Activated naive CD4-positive, alpha-beta T cell treated with anti-CD3 and anti-CD28 coated beads, Interleukin-2, amount 50 U/mL, for 72 hours (primary cell): ENCODE measurements at regions not wholly inside any gene's neighbourhood (a gene's known extent, or its start where the extent isn't known, plus 50 kb on each side); places are given as distances from the start of the nearest gene placed in this dataset.
"Not testable (repeated sequence)": the region's sequence is repeated elsewhere in the genome, so short reads cannot be mapped to it uniquely, and the experiment has no call there.

Source experiments
- ATAC-seq, 2 donors: fragments of 150-1000 bp; cut with Tn5 transposase; 2 replicates each; pipeline ENCODE4 v1.10.0; 2021; ENCODE audit warnings: mild to moderate bottlenecking in 2 of 2, moderate library complexity in 2 of 2
- DNase-seq, 2 donors: peaks; one replicate each; pipeline ENCODE4 v3.0.0; 2021 to 2022; ENCODE audit warnings: low spot score in 2 of 2
- H3K27ac Mint-ChIP-seq, 2 donors: one replicate each; pipeline ENCODE4 v1.8.0; 2022; ENCODE audit warnings: mild to moderate bottlenecking in 2 of 2, mixed read lengths in 2 of 2
- H3K36me3 Mint-ChIP-seq, 2 donors: one replicate each; pipeline ENCODE4 v1.8.0; 2022; ENCODE audit warnings: mixed read lengths in 2 of 2
- H3K9me3 Mint-ChIP-seq, 2 donors: one replicate each; pipeline ENCODE4 v1.8.0; 2022; ENCODE audit warnings: mixed read lengths in 2 of 2

DNA sequence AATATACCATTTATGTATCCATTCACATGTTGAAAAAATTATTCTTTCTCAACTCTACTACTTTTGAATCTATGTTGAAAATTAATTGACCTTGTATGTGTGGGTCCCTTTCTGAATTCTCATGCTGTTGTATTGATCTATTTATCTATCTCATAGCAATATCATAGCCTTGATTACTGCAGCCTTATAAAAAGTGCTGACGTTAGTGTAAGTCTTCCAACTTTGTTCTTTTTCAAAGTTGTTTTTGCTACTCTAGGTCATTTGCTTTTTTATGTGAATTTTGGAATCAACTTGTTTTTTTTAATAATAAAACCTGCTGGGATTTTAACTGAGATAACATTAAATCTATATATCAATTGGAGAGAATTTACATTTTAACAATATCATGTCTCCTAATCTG lies 52.2 kb upstream of the PAX3 start:
- Mint-ChIP-seq H3K27ac (no peak overlapping the region), H3K36me3 (no peaks in the 10 kb centered on the region), H3K9me3 (peaks cover 4 to 10% of the 10 kb centered on the region in 2 donors)
- no peak for DNase-seq
- no peak for ATAC-seq

DNA sequence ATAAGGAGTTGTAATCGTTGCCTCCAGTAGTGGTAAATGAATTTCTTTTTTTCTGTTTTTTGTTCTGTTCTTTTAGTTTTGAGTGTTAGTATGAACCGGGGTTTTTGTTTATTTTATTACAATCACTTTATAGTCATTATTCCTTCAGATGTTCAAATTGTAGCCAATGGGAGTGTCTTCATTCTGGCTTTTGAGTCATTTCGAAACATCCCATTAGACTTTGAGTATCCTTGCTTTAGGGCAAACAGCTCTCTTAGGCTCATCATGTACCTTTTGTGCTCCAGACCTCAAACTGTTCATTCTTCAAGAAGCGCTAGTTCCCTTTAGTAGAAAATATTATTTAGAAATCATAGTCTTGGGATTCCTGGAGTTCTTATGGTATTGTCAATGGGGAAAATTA lies 54.2 kb upstream of the PAX3 start:
- no peak overlapping the region for H3K27ac Mint-ChIP-seq
- ATAC-seq: no peak
- peaks cover 4 to 10% of the 10 kb centered on the region in 2 donors for H3K9me3 Mint-ChIP-seq
- no peaks in the 10 kb centered on the region for H3K36me3 Mint-ChIP-seq
- DNase-seq: no peak

DNA sequence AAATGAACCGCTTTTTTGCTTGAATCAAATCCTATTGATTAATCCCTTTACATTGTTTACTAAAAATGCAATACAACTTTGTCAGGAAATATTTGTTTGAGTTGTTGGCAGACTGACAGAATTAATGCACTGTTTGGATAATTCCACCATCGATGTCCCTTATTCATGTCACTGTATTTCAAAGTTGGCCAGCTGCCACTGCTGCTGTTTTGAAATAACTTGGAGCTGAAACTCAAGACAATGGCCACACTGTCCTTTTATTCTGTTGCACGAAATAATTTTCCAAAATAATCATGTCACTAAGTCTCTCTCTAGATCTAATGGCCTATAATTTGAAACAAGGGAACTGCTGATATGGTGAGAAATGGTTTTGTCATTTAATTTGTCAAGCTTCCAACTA lies 55.2 kb upstream of the PAX3 start:
- DNase-seq (no peak), ATAC-seq (no peak)
- H3K9me3 Mint-ChIP-seq: peaks cover 4 to 13% of the 10 kb centered on the region in 2 donors
- no peaks in the 10 kb centered on the region for H3K36me3 Mint-ChIP-seq
- no peak overlapping the region for H3K27ac Mint-ChIP-seq

DNA sequence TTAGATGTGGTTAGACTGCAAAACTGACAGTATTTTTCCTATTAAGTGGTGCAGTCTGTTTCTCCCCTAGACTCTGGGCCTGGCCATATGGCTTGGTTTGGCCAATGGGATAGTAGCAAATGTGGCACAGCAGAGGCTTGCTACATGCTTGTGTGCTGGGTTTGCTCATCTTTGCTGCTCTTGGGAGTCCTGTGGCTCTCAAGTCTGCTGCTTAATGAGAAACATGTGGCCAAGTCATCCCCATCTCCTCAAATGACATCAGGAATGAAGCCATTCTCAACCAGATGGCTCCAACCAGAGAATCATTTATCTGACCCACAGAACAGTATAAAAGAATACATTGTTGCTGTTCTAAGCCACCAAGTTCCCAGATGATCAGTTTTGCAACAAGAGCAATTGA lies 57.1 kb upstream of the PAX3 start:
- no peak for ATAC-seq
- no peak overlapping the region for H3K27ac Mint-ChIP-seq
- no peaks in the 10 kb centered on the region for H3K36me3 Mint-ChIP-seq
- H3K9me3 Mint-ChIP-seq: peaks cover 4 to 15% of the 10 kb centered on the region in 2 donors
- DNase-seq: no peak

DNA sequence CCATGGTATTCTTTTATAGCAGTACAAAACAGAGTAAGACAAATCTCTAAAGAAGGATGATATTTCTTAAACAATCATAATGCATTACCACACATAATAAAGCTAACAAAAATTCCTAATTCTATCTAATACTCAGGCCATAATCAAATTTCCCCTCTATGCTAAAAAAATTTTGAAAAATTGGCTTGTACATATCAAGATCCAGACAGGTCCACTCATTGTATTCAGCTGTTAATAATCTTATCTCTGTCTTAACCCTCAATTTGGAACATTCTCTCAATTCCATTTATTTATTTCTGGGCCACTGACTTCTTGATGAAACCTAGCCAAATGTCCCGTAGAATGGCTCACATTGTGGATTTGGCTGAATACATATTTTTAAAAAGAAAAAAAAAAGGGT lies 59.1 kb upstream of the PAX3 start:
- no peak for DNase-seq
- no peak overlapping the region for H3K27ac Mint-ChIP-seq
- H3K9me3 Mint-ChIP-seq: peaks cover 4 to 11% of the 10 kb centered on the region in 2 donors
- ATAC-seq: no peak
- no peaks in the 10 kb centered on the region for H3K36me3 Mint-ChIP-seq

DNA sequence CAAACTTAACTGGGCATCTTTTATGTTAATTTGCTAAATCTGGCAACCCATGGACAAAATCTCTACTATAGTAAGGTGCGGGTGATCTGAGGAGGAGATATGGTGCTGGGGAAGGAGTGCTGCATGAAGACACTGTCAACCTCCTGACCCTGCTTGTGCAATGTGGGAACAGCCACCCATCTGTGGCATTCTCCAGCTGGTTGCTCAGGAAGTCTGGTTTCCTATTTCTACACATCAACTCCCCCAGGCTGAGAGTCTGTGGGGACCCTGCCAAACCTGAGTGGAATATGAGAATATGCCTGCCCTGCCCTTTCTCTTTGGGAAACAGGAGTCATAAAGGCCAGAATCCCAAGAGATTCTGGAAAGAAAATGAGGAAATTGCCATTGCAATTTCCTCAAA lies 60.1 kb upstream of the PAX3 start:
- ATAC-seq: no peak
- no peak for DNase-seq
- peaks cover 0 to 8% of the 10 kb centered on the region in 2 donors for H3K9me3 Mint-ChIP-seq
- H3K27ac Mint-ChIP-seq: no peak overlapping the region
- no peaks in the 10 kb centered on the region for H3K36me3 Mint-ChIP-seq

DNA sequence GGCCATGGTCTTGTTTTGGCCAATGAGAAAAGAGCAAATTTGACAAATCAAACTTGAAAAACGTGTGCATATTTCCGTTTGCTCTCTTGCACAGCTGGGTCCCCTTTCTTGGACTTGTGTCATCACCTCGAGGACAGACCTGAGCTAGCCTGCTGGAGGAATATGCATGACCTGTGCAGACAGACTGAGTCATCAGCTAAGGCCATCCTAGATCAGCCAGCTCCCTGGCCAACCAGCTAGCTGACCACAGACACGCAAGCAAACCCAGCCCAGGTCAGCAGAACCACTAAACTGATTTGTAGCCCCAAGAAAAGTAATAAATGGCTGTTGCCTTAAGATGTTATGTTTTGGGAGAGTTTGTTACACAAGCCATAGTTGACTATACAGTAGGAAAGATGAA lies 61.3 kb upstream of the PAX3 start:
- no peak for ATAC-seq
- no peak for DNase-seq
- Mint-ChIP-seq H3K27ac (peak overlapping the region in 1 of 2 donors; percentile 26), H3K9me3 (peaks cover 0 to 8% of the 10 kb centered on the region in 2 donors), H3K36me3 (no peaks in the 10 kb centered on the region)

DNA sequence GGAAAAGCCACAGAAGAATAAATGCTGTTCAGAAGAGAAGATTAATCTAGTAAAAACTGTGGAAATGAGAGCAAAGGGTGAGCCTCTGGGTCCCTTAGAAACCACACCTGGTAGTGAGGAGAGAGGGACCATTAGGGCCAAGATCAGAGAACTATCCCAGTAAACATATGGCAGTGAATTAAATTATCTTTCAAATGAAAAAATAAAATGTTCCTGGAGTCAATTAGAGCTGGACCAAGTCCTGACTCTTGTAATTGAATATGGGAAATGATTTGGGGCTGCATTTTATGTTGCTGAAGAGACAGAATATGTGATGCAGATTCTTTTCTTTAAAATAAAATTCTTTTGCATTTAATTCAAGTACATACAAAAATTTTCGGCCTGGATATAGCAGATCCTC lies 62.2 kb upstream of the PAX3 start:
- DNase-seq (no peak), ATAC-seq (no peak)
- Mint-ChIP-seq H3K9me3 (peaks cover 0 to 8% of the 10 kb centered on the region in 2 donors), H3K27ac (no peak overlapping the region), H3K36me3 (no peaks in the 10 kb centered on the region)

DNA sequence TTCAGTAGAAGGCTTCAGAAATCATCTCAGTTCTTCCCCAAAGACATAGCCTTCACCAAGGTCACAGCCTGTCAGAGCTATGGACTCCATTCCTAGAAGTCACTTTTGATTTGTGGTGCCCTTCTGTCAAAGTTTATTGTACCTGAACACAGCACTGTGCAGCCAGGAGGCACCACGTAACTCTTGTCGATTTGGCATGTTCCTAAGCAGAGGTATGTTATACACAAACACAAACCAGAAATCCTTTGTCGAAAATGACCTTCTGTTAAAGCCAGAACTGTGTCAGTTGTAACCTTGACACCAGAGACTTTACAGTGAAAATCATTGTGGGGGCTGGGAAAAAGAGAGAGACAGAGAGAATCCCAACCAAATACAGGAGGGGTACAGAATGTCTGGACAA lies 62.6 kb upstream of the SGPP2 start:
- Mint-ChIP-seq H3K36me3 (no peaks in the 10 kb centered on the region), H3K9me3 (peaks cover 0 to 8% of the 10 kb centered on the region in 2 donors), H3K27ac (no peak overlapping the region)
- ATAC-seq (no peak), DNase-seq (no peak)

DNA sequence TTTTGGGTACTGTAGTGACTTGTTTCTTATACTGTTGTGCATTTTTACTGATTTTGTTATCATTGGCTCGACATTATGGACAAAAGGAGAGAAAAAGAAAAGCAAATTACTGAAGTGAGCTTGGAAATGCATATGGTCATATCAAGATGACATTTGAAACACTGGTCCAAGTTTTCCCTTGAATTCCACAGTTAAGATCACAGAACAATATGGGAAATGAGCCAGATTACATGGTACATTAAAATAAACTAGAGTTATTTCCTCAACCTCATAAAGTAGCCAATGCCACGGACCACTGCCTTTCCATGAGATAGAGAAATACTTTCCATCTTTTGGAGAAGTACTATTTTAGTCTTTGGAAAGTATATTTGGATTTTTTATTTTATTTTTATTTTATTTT lies 62.0 kb upstream of the SGPP2 start:
- DNase-seq (no peak), ATAC-seq (no peak)
- no peak overlapping the region for H3K27ac Mint-ChIP-seq
- no peaks in the 10 kb centered on the region for H3K36me3 Mint-ChIP-seq
- peaks cover 3 to 12% of the 10 kb centered on the region in 2 donors for H3K9me3 Mint-ChIP-seq

DNA sequence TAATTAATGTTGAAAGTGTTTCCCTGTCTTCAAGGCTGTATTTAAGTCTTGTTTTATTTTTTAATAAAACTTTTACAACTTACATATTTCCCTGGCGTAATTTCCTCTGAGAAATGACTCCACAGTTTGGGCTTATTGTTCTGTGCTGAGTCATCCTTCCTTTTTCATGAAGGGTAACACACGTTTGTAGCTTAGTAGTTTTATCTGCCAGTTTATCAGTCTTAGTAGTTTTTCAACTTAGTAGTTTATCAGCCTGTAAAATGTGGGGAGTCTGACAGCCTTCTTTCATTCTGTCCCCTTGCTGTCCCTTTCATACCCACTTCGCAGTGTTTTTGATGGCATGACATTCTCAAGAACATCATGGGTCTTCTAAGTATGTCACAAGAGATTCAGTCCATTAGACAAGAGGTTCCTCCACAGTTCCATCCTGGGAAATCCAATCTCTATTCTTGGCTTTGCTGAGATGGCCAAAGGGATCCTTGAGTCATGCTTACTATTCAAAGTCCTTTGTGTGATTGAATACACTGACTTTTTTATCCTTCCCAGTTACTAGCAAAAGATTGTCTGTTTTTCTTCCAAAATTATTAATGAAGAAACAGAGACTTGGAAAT lies 60.0 kb upstream of the SGPP2 start:
- peaks cover 9 to 14% of the 10 kb centered on the region in 2 donors for H3K9me3 Mint-ChIP-seq
- ATAC-seq: no peak
- no peaks in the 10 kb centered on the region for H3K36me3 Mint-ChIP-seq
- DNase-seq: no peak
- H3K27ac Mint-ChIP-seq: no peak overlapping the region

DNA sequence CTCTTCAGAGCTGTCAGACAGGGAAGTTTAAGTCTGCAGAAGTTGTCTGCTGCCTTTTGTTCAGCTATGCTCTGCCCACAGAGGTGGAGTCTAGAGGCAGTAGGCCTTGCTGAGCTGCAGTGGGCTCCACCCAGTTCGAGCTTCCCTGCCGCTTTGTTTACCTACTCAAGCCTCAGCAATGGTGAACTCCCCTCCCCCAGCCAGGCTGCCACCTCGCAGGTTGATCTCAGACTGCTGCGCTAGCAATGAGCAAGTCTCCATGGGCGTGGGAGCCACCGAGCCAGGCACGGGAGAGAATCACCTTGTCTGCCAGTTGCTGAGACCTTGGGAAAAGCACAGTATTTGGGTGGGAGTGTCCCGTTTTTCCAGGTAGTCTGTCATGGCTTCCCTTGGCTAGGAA lies 56.1 kb upstream of the SGPP2 start:
- not testable (repeated sequence) for H3K36me3 Mint-ChIP-seq, H3K27ac Mint-ChIP-seq, DNase-seq, ATAC-seq
- peaks cover 18 to 26% of the 10 kb centered on the region in 2 donors for H3K9me3 Mint-ChIP-seq

DNA sequence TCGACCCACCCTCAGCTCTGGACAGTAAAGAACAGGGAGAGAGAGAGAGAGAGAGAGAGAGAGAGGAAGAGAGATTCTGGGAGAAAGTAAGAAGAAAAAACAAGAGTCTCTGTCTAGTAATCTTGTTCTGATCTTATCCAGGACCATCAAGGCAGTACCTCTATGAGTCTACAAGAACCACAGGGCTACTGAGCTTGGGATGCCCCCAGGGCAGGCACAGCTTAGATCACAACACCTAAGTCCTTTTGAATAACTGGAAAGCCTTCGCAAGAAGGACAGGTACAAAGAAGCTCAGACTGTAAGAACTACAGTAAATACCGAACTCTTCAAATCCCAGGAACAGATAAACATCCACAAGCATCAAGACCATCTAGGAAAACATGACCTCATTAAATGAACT lies 51.4 kb upstream of the SGPP2 start:
- peaks cover 0 to 7% of the 10 kb centered on the region in 2 donors for H3K36me3 Mint-ChIP-seq
- no peak overlapping the region for H3K27ac Mint-ChIP-seq
- no peak for ATAC-seq
- peaks cover 18 to 26% of the 10 kb centered on the region in 2 donors for H3K9me3 Mint-ChIP-seq
- DNase-seq: no peak
